ENCODE measurements at regions not wholly inside any gene's neighbourhood (a gene's known extent, or its start where the extent isn't known, plus 50 kb on each side); places are given as distances from the start of the nearest gene placed in this dataset.

DNA sequence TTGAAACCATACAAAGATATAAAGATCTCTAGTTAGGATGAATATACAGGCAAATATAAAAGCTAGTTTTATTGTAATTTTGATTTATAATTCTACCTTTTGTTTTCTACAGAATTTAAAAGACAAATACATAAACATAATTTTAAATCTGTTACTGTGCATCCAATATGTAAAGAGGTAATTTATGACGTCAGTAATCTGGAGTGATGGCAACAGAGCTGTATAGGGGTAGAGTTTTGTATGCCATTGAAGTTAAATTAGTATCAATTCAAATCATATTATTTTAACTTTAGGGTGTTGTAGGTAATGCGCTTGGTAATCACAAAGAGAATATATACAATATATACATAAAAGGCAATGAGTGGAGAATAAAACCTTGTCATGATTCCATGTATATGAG lies 183.7 kb upstream of the ARHGAP24 start:
- TF ChIP-seq, protein P1, sequence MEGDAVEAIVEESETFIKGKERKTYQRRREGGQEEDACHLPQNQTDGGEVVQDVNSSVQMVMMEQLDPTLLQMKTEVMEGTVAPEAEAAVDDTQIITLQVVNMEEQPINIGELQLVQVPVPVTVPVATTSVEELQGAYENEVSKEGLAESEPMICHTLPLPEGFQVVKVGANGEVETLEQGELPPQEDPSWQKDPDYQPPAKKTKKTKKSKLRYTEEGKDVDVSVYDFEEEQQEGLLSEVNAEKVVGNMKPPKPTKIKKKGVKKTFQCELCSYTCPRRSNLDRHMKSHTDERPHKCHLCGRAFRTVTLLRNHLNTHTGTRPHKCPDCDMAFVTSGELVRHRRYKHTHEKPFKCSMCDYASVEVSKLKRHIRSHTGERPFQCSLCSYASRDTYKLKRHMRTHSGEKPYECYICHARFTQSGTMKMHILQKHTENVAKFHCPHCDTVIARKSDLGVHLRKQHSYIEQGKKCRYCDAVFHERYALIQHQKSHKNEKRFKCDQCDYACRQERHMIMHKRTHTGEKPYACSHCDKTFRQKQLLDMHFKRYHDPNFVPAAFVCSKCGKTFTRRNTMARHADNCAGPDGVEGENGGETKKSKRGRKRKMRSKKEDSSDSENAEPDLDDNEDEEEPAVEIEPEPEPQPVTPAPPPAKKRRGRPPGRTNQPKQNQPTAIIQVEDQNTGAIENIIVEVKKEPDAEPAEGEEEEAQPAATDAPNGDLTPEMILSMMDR (IDR thresholded peaks at IDR 0.05) = no peak
- TF ChIP-seq POLR2A (IDR thresholded peaks at IDR 0.05) = no peak
- WGBS (ENCODE audit: insufficient coverage, low coverage, low lambda C conversion rate, missing lambda C conversion rate) = 45% methylated on average over 2 of the region's 2 CpGs
- ATAC-seq (no peak), DNase-seq (no peak)
- Histone ChIP-seq H3K4me3 (no peak overlapping the region), H3K27ac (no peak overlapping the region), H3K4me1 (no peaks in the 10 kb centered on the region), H3K9me3 (no peaks in the 10 kb centered on the region), H3K27me3 (no peaks in the 10 kb centered on the region), H3K36me3 (no peaks in the 10 kb centered on the region)
- intact Hi-C loops (cut with DNase I) = no loop called here

DNA sequence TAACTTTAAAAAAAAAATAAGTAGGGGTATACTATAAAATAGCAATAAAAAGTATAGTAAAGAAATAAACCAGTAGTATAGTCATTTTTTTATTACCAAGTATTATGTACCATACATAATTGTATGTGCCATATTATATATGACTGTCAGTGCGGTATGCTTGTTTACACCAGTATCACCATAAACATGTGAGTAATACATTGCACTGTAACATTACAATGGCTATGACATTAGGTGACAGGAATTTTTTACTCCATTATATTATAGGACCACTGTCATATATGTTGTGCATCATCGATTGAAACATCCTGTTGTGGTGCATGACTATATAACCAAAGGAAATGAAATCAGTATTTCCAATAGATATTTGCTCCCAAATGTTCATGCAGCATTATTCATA lies 176.9 kb upstream of the ARHGAP24 start:
- no peaks in the 10 kb centered on the region for H3K27me3 ChIP-seq
- H3K4me1 ChIP-seq = no peaks in the 10 kb centered on the region
- H3K36me3 ChIP-seq = no peaks in the 10 kb centered on the region
- intact Hi-C loops (cut with DNase I) = no loop called here
- 72% methylated on average over 2 of the region's 2 CpGs for WGBS (ENCODE audit: insufficient coverage, low coverage, low lambda C conversion rate, missing lambda C conversion rate)
- DNase-seq = no peak
- no peaks in the 10 kb centered on the region for H3K9me3 ChIP-seq
- H3K4me3 ChIP-seq = no peak overlapping the region
- H3K27ac ChIP-seq = no peak overlapping the region
- no peak for ATAC-seq
- TF ChIP-seq POLR2A (IDR thresholded peaks at IDR 0.05) = no peak
- TF ChIP-seq, protein P1 (IDR thresholded peaks at IDR 0.05) = no peak

DNA sequence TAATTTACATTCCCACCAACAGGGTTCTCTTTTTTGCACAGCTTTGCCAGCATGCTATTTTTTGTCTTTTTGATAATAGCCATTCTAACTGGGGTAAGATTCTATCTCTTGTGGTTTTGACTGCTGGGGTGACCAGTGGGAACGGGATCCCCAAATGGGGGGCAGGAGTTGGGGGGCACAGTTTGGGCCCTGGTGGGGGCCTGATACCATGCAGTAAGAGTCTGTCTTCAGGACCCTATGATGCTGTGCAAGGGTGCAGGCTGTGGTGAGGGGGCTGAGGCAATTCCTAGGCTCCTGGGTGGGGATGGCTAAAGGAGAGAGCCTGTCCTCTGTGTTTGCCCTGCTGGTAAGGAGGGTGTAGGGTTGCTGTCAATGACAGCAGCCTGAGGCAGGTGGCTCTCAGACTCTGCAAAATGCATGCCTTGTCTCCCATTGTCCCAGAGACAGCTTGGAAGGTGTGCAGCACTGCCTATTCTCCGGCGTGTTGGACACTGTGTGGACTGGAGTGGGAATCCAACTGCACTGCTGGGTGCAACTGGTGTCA lies 172.7 kb upstream of the ARHGAP24 start:
- ATAC-seq (no peak), DNase-seq (no peak)
- H3K9me3 ChIP-seq = no peaks in the 10 kb centered on the region
- H3K4me3 ChIP-seq = no peak overlapping the region
- intact Hi-C loops (cut with DNase I) = no loop called here
- H3K36me3 ChIP-seq = no peaks in the 10 kb centered on the region
- TF ChIP-seq, protein P1 (IDR thresholded peaks at IDR 0.05) = no peak
- TF ChIP-seq POLR2A (IDR thresholded peaks at IDR 0.05) = no peak
- H3K4me1 ChIP-seq = no peaks in the 10 kb centered on the region
- H3K27ac ChIP-seq = no peak overlapping the region
- H3K27me3 ChIP-seq = no peaks in the 10 kb centered on the region
- 67% methylated on average over 1 of the region's 3 CpGs for WGBS (ENCODE audit: insufficient coverage, low coverage, low lambda C conversion rate, missing lambda C conversion rate)

DNA sequence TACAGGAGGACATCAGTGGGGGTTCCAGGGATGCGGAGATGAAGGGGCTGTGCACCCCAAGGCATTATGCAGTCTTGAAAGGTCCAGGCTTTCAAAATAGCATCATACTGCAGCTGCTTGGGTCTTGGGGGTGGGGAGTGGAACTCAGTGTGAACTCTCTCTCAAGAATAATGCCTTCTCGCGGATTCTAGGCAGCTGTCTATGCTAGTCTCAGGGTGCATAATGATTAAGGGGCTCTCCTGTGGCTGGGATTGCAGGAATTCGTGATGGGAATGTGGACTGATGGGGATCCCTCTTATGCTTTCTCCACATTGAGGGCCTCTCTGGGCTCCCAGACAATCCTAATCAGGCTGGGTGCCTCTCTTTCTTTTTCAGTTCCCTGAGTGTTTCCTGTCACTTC lies 172.2 kb upstream of the ARHGAP24 start:
- no peaks in the 10 kb centered on the region for H3K36me3 ChIP-seq
- H3K9me3 ChIP-seq = no peaks in the 10 kb centered on the region
- H3K4me1 ChIP-seq = no peaks in the 10 kb centered on the region
- no peak overlapping the region for H3K27ac ChIP-seq
- WGBS (ENCODE audit: insufficient coverage, low coverage, low lambda C conversion rate, missing lambda C conversion rate) = 13% methylated on average over 1 of the region's 4 CpGs
- TF ChIP-seq, protein P1 (IDR thresholded peaks at IDR 0.05) = no peak
- no peak for TF ChIP-seq POLR2A (IDR thresholded peaks at IDR 0.05)
- H3K4me3 ChIP-seq = no peak overlapping the region
- ATAC-seq = no peak
- intact Hi-C loops (cut with DNase I) = no loop called here
- DNase-seq = no peak
- H3K27me3 ChIP-seq = no peaks in the 10 kb centered on the region

DNA sequence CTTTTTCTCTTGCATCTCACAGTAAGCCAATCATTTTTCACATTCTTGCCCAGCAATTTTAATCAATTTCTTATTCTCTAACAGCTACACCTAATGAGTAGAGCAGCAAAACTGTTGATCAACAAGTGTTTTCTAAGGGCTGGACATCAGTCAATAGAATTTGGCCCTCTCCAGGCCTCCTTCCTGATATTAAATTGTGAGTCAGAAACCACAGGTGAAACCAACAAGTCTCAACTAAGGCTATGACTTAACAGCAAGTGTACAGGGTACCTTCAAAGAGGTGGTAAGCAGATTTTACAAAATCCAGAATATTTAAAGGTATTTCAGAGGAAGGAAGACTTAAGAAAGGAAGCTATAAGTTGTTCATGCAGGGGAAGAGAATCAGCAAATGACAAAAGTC lies 156.5 kb upstream of the ARHGAP24 start:
- Histone ChIP-seq H3K27me3 (no peaks in the 10 kb centered on the region), H3K36me3 (no peaks in the 10 kb centered on the region), H3K27ac (no peak overlapping the region), H3K4me1 (no peaks in the 10 kb centered on the region), H3K4me3 (no peak overlapping the region), H3K9me3 (no peaks in the 10 kb centered on the region)
- no peak for TF ChIP-seq POLR2A (IDR thresholded peaks at IDR 0.05)
- TF ChIP-seq, protein P1 (IDR thresholded peaks at IDR 0.05) = no peak
- ATAC-seq (no peak), DNase-seq (no peak)
- intact Hi-C loops (cut with DNase I) = no loop called here

All from right lobe of liver (tissue), 6 donors.